Stimulated activated CD4-positive, alpha-beta T cell treated with anti-CD3 and anti-CD28 coated beads, Interleukin-4, amount 100 ng/mL, for 1 hour (primary cell): ENCODE measurements at regions not wholly inside any gene's neighbourhood (a gene's known extent, or its start where the extent isn't known, plus 50 kb on each side); places are given as distances from the start of the nearest gene placed in this dataset.

Experiments used
- DNase-seq: peaks from one replicate; pipeline ENCODE4 v3.0.0-alpha.2; 2020

DNA sequence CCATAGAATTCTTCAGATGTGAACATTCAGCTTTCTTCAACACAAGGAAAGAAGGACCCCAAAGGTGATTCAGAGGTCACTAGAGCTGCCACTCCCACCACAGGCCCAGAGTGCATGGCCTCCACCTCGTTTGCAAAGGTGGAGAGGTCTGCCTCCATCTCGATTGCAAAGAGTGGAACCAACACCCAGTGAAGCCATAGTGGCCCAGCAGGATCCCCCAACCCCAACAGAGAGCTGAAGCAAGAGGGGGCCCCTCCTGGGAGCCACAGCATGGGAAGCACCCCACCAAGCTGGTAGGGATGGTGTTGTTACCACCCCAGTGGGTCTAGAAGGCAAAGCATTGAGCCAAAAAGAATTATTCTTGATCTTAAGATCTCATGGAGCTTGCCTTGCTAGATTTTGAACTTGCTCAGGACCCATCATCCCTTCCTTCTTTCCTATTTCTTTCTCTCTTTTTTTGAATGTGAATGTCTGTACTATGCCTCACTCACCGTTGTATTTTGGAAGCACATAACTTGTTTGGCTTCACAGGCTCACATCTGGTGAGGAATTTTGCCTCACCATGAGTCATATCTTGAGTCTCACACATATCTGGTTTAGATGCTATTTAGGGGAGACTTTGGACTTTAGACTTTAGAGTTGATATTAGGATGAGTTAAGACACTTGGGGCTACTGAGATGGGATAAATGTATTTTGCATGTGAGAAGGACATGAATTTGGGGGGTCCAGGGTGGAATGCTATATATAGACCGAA, 119.2 kb downstream of the ANKRD60 start:
- DNase-seq = no peak

DNA sequence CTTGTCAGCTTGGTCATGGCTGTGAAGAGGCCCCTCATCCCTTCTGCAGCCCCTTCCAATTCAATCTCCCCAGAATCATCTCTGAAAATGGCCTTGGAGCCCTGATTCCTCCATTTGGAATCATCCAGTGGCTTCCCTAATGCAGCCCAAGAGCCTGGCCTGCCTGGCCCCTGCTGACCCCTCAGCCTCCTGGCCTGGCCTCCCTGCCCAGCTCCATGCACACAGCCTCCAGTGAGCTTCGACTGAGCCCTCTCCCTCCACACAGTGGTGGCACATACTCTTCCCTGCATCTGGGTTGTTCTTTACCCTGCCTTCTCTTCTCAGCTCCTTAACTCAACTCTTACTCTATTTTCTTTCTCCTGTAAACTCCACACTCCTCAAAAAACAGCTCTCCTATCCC, 120.9 kb downstream of the ANKRD60 start:
- DNase-seq = no peak

DNA sequence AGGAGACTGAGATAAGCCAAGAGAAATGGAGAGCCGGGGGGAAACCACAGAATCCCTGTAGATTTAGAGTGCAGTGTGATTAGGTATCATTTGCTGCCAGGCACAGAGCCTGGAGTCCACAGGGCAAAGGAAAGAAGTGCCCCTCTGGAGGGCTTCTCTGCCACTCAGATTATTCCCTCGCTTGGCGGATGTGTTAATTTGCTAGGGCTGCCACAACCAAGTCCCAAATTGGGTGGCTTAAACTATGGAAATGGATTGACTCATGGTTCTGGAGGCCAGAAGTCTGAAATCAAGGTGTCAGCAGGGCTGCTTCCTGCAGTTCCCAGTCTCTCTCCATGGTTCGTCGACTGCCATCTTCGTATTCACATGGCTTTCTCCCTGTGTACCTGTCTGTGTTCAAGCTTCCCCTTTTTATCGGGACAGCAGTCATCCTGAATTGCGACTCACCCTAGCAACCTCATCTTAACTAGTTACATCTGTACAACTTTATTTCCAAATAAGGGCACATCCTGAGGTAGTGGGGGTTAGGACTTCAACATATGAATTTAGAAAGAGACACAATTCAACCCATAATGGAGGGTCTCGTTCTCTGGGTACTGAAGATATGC, 122.2 kb downstream of the ANKRD60 start:
- no peak for DNase-seq

DNA sequence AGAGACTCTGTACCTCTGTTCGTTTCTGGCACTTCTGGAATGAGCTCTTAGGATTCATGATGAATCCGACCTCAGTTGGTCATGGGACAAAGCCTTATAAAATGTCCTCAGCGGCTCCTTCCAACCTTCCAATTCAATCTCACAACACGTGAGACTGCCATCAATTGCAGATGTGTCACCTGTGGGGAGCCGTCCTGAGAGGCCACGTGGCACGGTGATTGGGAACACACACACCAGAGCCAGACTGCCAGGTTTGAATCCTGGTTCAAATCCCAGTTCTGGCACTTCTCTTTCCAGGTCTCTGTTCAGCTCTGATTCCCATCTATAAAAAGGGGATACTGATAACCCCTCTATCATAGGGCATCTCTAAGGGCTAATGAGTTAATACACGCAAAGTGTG, 124.5 kb downstream of the ANKRD60 start:
- no peak for DNase-seq

DNA sequence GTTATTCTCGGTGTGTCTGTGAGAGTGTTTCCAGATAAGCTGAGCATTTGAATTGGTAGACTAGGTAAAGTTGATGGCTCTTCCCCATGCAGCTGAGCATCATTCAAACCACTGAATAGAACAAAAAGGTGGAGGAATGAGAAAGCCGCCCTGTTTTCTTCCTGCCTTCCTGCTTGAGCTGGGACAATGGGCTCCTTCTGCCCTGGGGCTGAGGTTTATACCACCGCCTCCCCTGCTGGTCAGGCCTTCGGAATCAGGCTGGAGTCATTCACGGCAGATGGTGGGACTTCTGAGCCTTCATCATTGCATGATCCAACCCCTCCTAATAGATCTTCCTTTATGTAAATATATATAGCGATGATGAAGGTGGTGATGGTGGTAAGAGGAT, 124.9 kb downstream of the ANKRD60 start:
- no peak for DNase-seq

DNA sequence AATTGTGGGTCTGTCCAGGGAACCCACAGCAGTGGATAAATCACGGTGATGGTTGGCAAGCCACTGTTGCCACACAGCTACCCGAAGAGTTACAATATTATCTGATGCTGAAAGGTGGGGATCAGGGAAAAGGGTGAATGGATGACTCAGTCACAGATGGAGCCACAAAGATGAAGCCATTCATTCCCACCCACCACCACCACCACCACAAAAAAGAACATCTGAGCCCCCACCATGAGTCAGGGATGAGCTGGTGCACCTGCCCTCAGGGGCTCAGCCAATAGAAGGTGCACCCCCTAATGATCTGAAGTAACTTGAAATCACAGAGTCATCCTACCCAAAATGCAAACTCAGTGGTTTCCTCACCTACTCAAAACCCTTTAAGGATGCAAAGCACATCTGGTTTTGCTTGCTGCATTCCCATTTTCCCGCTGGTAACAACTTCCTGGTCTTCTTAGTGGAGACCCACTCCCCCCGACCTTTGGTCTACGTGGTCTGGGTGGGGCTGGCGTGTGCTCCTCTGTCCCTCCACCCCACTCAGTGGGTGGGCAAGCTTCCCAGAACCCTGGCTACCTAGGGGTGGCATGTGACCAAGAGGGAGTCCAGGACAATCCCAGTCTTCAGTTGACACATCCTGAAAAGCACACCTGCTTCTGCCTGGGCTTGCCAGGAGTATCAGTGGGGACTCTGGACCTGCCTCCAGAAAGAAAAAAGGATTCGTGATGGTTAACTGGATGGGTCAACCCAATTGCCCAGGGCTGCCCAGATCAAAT, 125.5 kb downstream of the ANKRD60 start:
- DNase-seq = no peak

DNA sequence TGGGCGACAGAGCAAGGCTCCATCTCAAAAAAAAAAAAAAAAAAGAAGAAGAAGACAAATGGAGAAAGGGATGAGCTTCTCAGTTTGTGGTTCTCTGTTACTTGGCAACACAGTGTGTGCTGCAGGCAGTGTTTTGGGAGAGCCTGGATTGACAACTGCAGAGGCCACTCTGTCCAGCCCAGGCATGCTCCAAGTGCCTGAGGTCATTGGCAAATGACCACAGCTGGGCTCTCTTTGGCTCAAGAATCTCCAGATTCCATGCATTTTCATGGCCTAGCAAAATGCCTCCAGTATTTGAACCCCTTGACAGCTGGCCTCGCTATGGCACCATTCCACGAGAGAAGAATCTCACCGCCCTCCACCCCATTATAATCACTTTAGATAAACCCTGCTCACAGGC, 126.2 kb downstream of the ANKRD60 start:
- no peak for DNase-seq

DNA sequence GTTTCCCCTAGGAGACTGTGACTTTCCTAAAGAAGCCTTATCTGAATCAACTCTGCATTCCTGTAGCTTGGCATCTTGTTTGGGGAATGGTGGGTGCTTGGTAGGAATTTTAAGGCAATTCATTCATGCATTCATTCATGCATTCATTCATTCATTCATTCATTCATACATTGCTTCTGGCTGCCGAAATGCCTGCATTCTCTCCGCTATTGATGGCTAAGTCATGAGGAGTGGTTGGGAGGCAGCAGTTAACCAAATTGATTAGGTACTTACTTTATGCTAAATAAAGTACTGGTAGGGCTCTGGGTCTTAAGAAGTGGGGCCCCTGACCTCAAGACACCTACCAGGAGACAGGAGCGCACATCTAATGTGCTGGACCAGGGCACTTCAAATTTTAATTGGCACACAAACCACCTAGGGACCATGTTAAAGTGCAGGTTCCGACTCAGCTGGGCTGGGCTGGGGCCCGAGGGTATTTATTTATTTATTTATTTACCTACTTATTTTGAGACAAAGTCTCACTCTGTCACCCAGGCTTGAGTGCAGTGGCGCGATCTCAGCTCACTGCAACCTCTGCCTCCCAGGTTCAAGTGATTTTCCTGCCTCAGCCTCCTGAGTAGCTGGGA, 127.6 kb downstream of the ANKRD60 start:
- no peak for DNase-seq

DNA sequence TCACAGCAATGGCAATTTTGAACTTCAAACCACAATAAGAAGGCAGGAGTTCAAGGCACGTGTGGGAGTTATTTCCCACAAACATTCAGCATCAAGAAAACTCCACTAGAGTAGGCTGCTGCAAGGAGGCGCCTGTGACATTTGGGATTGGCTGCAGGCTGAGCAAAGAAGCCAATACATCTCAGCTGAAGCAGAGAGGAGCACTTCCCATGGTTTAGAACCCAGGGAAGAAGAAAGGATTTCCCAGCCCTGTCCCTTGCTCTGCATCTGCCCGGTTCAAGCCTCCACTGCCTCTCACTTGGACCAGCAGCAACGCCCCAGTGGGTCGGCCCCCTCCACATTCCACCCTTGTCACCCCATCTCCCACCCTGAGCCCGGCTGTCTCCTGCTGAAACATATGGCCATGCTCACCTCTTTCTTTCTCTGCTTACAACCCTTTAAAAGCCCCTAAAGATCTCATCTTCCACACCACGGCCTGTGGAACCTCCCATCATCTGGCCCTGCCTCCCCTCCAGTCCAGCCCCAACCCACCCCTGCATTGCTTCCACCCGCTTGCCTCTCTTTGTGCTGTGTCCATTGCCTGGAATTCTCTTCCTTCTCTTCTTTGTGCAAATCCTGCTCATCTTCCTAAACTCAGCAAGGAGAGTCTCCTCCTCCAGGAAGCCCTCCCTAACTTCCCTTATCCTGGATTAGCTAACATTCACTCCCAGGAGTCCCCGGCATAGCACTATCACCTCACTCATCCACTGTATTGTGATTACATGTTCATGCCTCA, 128.3 kb downstream of the ANKRD60 start:
- DNase-seq = no peak

DNA sequence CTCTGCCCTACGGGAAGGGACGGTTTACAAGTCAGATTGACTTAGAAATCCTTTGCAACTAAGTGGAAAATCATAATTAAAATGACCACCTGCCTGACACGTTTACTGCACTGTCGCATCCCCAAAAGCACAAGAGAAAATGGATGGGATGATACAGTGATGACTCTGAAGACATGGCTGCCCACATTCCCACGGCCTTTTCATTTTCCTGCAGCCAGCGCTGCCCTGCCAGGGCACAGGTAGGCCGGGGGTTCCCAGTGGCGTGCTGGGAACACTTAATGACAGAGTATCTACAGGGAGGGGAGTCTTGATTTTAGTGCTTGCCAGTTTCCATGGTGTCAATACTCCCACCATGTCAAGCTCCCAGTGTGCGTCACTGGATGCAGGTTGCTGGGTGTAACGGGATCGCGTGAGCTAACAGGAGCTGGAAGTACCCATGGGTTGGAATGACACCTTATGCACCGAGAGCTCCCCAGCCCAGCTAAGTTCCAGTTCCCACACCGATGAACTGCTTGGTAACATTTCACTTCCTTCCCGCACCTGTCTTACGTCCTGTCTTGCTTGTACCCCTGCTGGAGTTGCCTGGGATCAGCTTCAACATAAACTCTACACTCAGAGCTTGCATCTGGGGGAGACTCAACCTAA, 129.0 kb downstream of the ANKRD60 start:
- no peak for DNase-seq

DNA sequence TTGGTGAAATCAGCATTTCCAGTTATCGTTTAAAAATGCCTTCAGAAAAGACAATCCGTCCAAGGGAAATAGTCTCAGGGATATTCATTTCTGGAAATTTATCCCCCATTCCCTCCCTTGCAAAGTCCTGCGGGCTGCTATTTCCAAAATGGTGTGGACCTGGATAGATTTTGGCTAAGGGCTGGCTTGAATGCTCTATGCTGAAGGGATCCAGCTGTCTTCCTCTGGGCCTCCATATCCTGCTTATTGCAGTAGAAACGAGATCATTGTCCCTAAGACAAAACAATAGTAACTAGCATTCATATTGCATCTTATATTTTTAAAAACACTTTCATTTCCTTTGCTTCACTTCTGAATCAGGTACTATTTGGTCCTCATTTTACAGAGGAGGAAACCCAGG, 129.9 kb downstream of the ANKRD60 start:
- no peak for DNase-seq

DNA sequence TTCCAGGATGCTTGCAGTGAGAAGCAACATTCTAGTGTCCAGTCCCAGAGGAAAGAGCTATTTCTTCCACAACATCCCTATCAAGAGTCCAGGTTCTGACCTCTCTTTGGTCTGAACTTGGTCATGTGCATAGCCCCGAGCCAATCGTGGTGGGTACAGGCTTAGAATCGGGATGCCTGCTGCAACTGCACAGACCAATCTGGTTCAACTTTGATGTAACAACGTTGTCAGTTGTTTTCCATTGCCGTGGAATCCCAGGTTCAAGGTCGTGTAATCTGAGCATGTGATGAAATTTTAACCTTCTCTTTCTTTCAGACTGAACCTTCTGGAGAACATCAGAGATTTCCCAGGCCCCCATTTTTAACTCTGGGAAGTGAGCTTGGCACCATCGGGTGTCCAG, 130.5 kb downstream of the ANKRD60 start:
- no peak for DNase-seq

DNA sequence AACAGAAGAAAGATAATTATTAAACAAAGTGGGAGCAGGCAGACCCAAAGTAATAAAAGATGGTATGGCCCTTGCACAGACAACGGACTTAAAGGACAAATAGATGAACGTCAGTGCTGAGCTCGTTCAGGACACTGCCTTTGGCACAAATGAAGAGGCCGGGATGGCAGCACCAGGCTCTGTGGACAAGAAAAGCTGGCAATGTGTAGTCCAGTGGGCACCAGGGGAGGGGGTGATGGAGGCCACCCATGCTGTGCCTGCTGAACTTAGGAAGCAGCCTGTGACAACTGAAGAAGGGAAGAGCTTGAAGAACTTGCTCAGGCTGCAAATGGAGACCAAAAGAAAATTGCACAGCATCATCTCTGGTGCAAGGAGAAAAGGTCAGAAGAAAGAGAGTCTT, 131.0 kb downstream of the ANKRD60 start:
- DNase-seq = no peak

DNA sequence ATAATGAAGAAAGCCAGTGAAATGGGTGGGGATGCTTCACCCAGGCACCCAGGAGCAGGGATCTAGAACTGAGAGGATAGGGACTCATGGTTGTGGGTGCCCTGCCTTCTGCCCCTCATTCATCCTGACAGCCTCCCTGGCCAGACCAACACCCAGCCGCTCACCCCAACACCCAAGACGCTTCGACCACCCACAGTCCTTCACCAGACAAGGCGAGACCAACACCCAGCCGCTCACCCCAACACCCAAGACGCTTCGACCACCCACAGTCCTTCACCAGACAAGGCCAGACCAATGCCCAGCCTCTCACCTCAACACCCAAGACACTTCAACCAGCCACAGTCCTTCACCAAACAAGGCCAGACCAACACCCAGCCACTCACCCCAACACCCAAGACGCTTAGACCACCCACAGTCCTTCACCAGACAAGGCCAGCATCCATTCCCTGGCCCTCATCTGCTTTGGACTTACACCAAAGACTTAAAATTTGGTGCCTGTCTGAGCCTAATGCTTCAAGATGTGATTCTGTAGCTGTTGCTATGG, 131.5 kb downstream of the ANKRD60 start:
- no peak for DNase-seq

DNA sequence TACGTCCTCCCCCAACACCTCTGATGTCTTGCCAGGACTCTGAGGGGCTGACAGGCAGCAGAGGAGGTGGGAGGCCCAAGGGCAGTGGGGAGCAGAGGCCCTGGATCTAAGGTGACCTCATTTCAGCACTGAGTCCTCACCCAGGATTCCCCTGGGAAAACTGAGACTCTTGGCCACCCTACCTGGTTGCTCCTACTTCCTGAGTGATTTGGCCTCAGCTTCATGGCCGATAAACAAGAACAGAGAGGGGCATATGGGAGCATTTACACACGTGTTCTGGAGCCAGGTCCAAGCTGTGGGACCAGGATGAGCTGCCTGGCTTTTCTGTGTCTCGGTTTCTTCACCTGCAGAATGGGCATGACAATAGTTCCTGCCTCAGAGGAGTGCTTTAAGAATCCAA, 133.8 kb downstream of the ANKRD60 start:
- no peak for DNase-seq

DNA sequence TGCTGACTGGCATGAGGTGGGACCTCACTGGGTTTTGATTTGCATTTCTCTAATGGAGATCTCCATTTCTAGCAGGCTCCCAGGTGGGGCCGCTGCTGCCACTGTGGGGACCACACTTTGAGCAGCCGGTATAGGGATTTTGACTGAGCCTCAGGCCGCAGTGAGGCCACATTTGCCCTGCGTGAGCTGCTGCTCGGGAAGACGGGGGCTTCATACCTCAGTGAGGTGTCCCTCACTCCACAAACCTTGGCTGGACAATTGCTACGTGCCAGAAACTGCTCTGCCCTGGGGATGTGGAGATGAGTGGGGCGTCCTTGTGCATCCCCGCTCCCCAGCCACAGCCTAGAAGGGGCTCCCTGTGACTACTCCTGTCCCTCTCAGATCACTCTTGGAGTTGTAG, 134.3 kb downstream of the ANKRD60 start:
- DNase-seq = no peak

DNA sequence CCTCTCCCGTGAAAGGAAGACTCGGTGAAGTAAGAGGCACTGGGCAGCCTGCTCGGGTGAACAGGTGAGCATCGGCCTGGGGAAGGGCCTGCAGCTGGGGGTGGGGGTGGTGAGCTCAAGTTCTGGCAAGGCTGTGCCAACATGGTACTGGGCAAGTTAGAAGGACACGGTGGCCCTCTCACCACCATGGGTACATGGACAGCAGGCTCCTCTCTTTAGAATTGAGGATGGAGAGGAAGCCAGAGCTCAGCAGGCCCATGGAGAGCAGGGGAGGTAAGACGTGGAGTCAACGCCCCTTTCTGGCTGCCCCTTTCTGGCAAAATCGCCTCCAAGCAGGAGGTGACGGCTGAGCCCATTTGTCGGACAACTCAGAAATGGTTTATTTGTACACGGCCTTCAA, 135.6 kb downstream of the ANKRD60 start:
- DNase-seq = no peak

DNA sequence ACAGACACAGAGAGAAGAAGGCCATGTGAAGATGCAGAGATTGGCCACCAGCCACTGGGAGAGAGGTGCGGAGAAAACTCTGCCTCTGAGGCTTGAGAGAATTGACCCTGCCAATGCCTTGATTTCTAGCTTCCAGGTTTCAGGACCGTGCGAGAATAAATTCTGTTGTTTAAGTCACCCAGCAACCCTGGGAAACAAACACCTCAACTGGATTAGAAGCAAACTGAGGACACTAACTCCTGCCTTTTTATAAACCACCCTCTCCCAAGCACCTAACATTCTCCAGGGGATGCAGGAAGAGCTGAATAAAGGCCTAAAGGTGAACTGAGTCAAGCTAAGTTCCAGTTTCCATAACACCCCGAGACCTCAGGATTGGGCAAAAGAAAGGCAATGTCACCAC, 136.1 kb downstream of the ANKRD60 start:
- DNase-seq = no peak

DNA sequence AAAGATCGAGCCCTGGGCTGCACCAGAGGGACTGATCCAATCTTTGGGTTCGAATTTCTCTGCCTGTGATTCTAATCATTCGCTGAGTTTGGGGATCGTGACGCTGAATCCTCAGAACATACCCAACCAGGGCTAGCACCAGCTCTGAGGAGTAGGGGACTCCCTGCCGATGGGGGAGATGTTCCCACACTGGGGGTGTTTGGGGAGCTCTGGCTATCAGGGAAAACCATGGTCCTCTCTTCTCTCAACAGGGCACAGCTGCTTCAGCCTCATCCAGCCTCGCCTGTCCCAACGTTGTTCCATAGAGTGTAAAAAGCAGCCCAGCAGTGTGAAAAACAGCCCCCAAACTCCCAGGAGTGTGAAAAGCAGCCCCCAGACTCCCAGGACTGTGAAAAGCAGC, 136.6 kb downstream of the ANKRD60 start:
- no peak for DNase-seq

DNA sequence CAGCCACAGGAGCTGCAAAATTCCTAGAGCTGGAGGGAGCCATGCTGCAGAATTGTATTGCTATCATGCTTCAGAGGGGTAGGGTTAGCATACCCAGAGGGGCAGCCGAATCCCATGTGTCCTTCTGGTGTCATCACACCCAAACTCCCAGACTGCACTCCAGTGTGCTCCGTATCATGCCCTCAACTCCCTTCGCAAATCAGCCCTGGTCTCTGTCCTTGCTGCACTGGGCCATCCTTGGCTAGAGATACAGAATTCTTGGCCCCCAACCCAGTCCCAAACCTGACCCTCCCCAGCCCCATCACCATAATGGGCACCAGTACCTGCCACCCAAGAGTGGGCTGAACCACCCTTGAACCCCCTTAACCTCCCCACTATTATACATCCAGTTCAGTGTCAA, 138.3 kb downstream of the ANKRD60 start:
- DNase-seq = no peak

DNA sequence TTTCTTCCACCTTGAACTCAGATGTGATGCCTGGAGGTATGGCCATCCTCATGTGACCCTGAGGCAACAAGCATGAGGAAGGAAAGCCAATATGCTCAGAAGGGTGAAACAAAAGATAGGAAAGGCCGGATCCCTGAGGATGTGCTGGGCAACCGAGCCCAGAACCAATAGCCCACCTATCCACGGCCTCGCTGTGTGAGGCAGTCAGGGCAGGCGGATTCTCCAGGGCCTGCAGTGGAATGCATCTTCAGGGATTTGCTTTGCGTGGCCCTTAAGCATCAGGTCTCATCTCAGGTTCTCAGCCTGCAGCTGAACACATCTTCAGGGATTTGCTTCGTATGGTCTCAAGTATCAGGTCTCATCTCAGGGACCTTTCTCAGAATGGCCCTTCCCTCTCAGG, 139.8 kb downstream of the ANKRD60 start:
- no peak for DNase-seq

DNA sequence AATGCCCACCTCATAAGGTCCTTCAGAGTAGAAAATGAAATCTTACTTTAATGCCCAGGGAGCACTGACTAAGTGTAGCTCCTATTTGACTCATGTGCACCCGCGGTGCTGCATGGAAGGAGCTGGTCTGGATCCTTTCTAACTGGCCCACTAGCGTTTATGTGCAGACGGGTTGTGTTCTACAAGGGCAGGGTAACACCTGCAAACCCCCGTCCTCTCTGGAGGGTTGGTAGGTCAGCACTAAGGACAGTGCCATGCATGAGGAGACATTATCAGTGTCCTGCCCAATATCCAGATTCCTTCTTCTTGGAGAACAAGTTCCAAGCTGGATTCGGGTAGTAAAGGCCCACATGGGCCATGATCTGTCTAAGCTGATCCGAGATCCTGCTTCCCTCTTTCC, 140.3 kb downstream of the ANKRD60 start:
- DNase-seq = no peak
